ENCODE measurements at regions not wholly inside any gene's neighbourhood (a gene's known extent, or its start where the extent isn't known, plus 50 kb on each side); places are given as distances from the start of the nearest gene placed in this dataset.

DNA sequence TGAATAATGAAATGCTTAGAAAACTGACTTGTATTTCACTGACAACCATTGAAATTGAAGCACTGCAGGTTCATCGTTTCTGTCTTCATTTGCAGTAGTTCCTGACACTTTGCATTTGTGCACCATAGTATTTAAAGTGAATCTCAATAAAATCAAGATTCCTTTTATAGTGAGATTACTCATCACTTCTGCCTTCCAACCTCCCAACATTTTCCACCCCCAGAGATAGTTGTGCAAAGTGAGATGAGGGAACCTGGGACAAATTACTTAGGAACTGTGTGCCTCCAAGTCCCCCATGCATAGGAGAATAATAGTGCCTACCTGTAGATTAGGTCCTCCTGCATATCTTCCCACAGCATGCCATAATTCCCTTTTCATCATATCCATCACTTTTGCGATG lies 114.9 kb upstream of the DPT start:
- TF ChIP-seq, protein P1, sequence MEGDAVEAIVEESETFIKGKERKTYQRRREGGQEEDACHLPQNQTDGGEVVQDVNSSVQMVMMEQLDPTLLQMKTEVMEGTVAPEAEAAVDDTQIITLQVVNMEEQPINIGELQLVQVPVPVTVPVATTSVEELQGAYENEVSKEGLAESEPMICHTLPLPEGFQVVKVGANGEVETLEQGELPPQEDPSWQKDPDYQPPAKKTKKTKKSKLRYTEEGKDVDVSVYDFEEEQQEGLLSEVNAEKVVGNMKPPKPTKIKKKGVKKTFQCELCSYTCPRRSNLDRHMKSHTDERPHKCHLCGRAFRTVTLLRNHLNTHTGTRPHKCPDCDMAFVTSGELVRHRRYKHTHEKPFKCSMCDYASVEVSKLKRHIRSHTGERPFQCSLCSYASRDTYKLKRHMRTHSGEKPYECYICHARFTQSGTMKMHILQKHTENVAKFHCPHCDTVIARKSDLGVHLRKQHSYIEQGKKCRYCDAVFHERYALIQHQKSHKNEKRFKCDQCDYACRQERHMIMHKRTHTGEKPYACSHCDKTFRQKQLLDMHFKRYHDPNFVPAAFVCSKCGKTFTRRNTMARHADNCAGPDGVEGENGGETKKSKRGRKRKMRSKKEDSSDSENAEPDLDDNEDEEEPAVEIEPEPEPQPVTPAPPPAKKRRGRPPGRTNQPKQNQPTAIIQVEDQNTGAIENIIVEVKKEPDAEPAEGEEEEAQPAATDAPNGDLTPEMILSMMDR (IDR thresholded peaks at IDR 0.05) = no peak
- TF ChIP-seq EP300 (IDR thresholded peaks at IDR 0.05) (no peak), POLR2A (IDR thresholded peaks at IDR 0.05) (no peak)
- no peaks in the 10 kb centered on the region for H3K9me3 ChIP-seq
- no peak overlapping the region for H3K4me3 ChIP-seq
- H3K36me3 ChIP-seq = no peaks in the 10 kb centered on the region
- no peaks in the 10 kb centered on the region for H3K27me3 ChIP-seq
- 88 to 91% (median 89%) methylated on average over 2 of the region's 2 CpGs for WGBS, 3 donors
- no peaks in the 10 kb centered on the region for H3K4me1 ChIP-seq (ENCODE audit: insufficient read depth)
- DNase-seq = no peak
- no peak overlapping the region for H3K27ac ChIP-seq
- intact Hi-C loops (cut with DNase I) = no loop called here

DNA sequence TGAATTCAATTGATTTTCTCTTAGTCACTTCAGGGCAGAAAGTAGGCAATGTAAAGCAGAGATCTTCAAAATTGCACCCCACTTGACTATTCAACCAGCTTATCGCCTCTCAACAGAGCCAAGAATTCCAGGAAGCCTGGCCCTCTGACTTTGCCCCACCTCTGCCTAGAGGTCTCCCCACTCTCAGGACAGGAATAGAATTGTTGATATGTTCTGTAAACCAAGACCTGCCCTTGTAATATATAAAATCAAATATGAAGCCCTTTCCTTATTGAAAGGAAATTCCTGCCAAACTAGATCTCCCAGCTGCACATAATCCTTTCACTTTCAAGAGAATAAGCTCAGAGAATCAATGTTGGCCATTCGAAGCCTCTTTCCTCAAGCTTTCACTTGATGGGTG lies 116.1 kb upstream of the DPT start:
- Histone ChIP-seq H3K27ac (no peak overlapping the region), H3K4me1 (ENCODE audit: insufficient read depth) (no peaks in the 10 kb centered on the region), H3K4me3 (no peak overlapping the region), H3K9me3 (no peaks in the 10 kb centered on the region), H3K36me3 (no peaks in the 10 kb centered on the region), H3K27me3 (no peaks in the 10 kb centered on the region)
- no peak for DNase-seq
- intact Hi-C loops (cut with DNase I) = no loop called here
- 91 to 94% (median 94%) methylated on average over 2 of the region's 2 CpGs for WGBS, 3 donors
- TF ChIP-seq POLR2A (IDR thresholded peaks at IDR 0.05) (no peak), EP300 (IDR thresholded peaks at IDR 0.05) (no peak)
- TF ChIP-seq, protein P1 (IDR thresholded peaks at IDR 0.05) = no peak

DNA sequence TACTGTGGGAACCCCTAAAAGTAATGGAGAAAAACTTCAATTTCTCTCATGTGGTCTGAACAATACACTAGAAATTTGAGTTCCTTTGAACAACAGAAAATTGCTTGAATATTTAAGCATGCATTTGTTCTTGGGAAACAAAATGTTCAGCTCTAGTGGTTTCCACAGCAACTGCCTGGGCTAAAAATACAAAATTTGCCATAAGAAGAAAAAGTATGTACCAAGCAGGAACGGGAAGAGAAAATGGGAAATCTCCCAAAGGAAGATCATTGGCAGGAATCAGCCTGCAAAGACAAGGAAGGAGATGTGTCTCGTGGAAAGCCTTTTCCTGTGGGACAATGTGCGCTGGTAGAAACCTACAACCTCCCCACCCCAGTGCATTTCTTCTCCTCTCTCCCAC lies 119.0 kb upstream of the DPT start:
- Histone ChIP-seq H3K4me1 (ENCODE audit: insufficient read depth) (no peaks in the 10 kb centered on the region), H3K9me3 (no peaks in the 10 kb centered on the region), H3K27me3 (no peaks in the 10 kb centered on the region), H3K36me3 (no peaks in the 10 kb centered on the region), H3K27ac (no peak overlapping the region), H3K4me3 (no peak overlapping the region)
- DNase-seq = no peak
- TF ChIP-seq, protein P1 (IDR thresholded peaks at IDR 0.05) = no peak
- TF ChIP-seq POLR2A (IDR thresholded peaks at IDR 0.05) (no peak), EP300 (IDR thresholded peaks at IDR 0.05) (no peak)
- intact Hi-C loops (cut with DNase I) = no loop called here
- 47 to 59% (median 48%) methylated on average over 3 of the region's 3 CpGs for WGBS, 3 donors

DNA sequence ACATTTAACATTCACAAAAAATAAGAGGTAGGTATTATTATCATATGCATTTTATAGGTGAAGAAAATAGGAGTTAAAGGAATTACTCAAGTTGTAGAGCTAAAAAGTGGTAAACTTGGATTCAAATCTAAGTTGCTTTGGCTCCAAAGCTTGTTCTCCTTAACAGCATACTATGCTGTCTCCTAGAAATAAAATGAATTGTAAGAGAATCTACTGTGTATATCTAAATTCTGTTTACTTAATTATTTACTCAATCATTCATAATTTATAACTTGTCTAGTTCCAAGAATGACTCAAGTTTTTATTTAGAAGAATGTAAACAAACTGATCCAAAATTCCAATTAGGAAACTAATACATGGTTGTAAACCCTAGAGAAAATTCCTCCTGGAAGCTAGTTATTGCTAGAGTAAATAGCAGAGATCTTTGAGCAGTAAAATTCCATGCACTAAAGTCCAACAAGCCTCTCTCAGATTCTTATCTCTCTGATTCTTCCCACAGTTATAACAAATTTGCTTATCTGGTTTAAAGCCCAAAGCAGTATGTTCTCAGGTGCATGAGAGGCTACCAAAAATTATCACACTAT lies 132.5 kb upstream of the DPT start:
- no peak overlapping the region for H3K27ac ChIP-seq
- intact Hi-C loops (cut with DNase I) = no loop called here

More for the DNA sequence above, 132.5 kb upstream of the DPT start:
- no peak for DNase-seq
- no peak for TF ChIP-seq POLR2A (IDR thresholded peaks at IDR 0.05)
- TF ChIP-seq, protein P1 (IDR thresholded peaks at IDR 0.05) = no peak
- TF ChIP-seq EP300 (IDR thresholded peaks at IDR 0.05) = no peak
- no peaks in the 10 kb centered on the region for H3K9me3 ChIP-seq
- H3K4me1 ChIP-seq (ENCODE audit: insufficient read depth) = no peaks in the 10 kb centered on the region
- H3K36me3 ChIP-seq = no peaks in the 10 kb centered on the region
- no peak overlapping the region for H3K4me3 ChIP-seq
- no peaks in the 10 kb centered on the region for H3K27me3 ChIP-seq

Measured in ovary (tissue), 7 donors.